ENCODE measurements at regions not wholly inside any gene's neighbourhood (a gene's known extent, or its start where the extent isn't known, plus 50 kb on each side); places are given as distances from the start of the nearest gene placed in this dataset.

- no peak overlapping the region for H3K4me2 ChIP-seq (ENCODE audit: insufficient read depth, low read length)
- ATAC-seq (ENCODE audit: insufficient read depth, low read depth) (no peak), DNase-seq (no peak)
- no peak overlapping the region for H3K4me3 ChIP-seq (ENCODE audit: low read depth in 1 of 2, low read length in 2 of 2)
- H3K27ac ChIP-seq (ENCODE audit: low read length), result no peak overlapping the region
- no peak for TF ChIP-seq EZH2 (IDR thresholded peaks at IDR 0.05; ENCODE audit: borderline replicate concordance, low read depth, low read length, severe bottlenecking)
- no peak for TF ChIP-seq CTCF (IDR thresholded peaks at IDR 0.05; ENCODE audit: borderline replicate concordance, extremely low read depth, low read length, poor library complexity, severe bottlenecking)
- no peaks in the 10 kb centered on the region for H3K36me3 ChIP-seq (ENCODE audit: insufficient read depth, low read length)
- no peak overlapping the region for H3K9ac ChIP-seq (ENCODE audit: low read depth, low read length)
- H3K79me2 ChIP-seq (ENCODE audit: insufficient read depth, low read length), result no peaks in the 10 kb centered on the region
- H3K4me1 ChIP-seq (ENCODE audit: insufficient read depth, low read length), result no peaks in the 10 kb centered on the region
- H3K27me3 ChIP-seq (ENCODE audit: insufficient read depth, low read length, poor library complexity), result no peaks in the 10 kb centered on the region
- H2AFZ ChIP-seq (ENCODE audit: low read depth, low read length), result no peak overlapping the region
- H3K9me3 ChIP-seq (ENCODE audit: insufficient read depth, low read length, severe bottlenecking), result no peaks in the 10 kb centered on the region
- no peaks in the 10 kb centered on the region for H4K20me1 ChIP-seq (ENCODE audit: insufficient read depth, low read length)
Measured at GRCh38 chr2:182610231-182610630, 105.8 kb upstream of the DNAJC10 start.

GRCh38 chr2:182611009-182611408 is 105.0 kb upstream of the DNAJC10 start:
- H2AFZ ChIP-seq (ENCODE audit: low read depth, low read length), result no peak overlapping the region
- no peaks in the 10 kb centered on the region for H3K4me1 ChIP-seq (ENCODE audit: insufficient read depth, low read length)
- no peaks in the 10 kb centered on the region for H3K9me3 ChIP-seq (ENCODE audit: insufficient read depth, low read length, severe bottlenecking)
- no peak for DNase-seq
- H4K20me1 ChIP-seq (ENCODE audit: insufficient read depth, low read length), result no peaks in the 10 kb centered on the region
- no peak overlapping the region for H3K4me3 ChIP-seq (ENCODE audit: low read depth in 1 of 2, low read length in 2 of 2)
- H3K79me2 ChIP-seq (ENCODE audit: insufficient read depth, low read length), result no peaks in the 10 kb centered on the region
- peak; percentile 11 for TF ChIP-seq CTCF (IDR thresholded peaks at IDR 0.05; ENCODE audit: borderline replicate concordance, extremely low read depth, low read length, poor library complexity, severe bottlenecking)
- TF ChIP-seq EZH2 (IDR thresholded peaks at IDR 0.05; ENCODE audit: borderline replicate concordance, low read depth, low read length, severe bottlenecking), result no peak
- no peak overlapping the region for H3K27ac ChIP-seq (ENCODE audit: low read length)
- H3K36me3 ChIP-seq (ENCODE audit: insufficient read depth, low read length), result no peaks in the 10 kb centered on the region
- H3K9ac ChIP-seq (ENCODE audit: low read depth, low read length), result no peak overlapping the region
- ATAC-seq (ENCODE audit: insufficient read depth, low read depth), result no peak
- H3K27me3 ChIP-seq (ENCODE audit: insufficient read depth, low read length, poor library complexity), result no peaks in the 10 kb centered on the region
- H3K4me2 ChIP-seq (ENCODE audit: insufficient read depth, low read length), result no peak overlapping the region

- H2AFZ ChIP-seq (ENCODE audit: low read depth, low read length), result no peak overlapping the region
- ATAC-seq (ENCODE audit: insufficient read depth, low read depth) (no peak), DNase-seq (no peak)
- H3K9ac ChIP-seq (ENCODE audit: low read depth, low read length), result no peak overlapping the region
- TF ChIP-seq CTCF (IDR thresholded peaks at IDR 0.05; ENCODE audit: borderline replicate concordance, extremely low read depth, low read length, poor library complexity, severe bottlenecking) (no peak), EZH2 (IDR thresholded peaks at IDR 0.05; ENCODE audit: borderline replicate concordance, low read depth, low read length, severe bottlenecking) (no peak)
- H3K4me3 ChIP-seq (ENCODE audit: low read depth in 1 of 2, low read length in 2 of 2), result no peak overlapping the region
- H3K27me3 ChIP-seq (ENCODE audit: insufficient read depth, low read length, poor library complexity), result no peaks in the 10 kb centered on the region
- no peaks in the 10 kb centered on the region for H3K36me3 ChIP-seq (ENCODE audit: insufficient read depth, low read length)
- H3K27ac ChIP-seq (ENCODE audit: low read length), result no peak overlapping the region
- H3K79me2 ChIP-seq (ENCODE audit: insufficient read depth, low read length), result no peaks in the 10 kb centered on the region
- no peaks in the 10 kb centered on the region for H3K4me1 ChIP-seq (ENCODE audit: insufficient read depth, low read length)
- H3K9me3 ChIP-seq (ENCODE audit: insufficient read depth, low read length, severe bottlenecking), result no peaks in the 10 kb centered on the region
- H3K4me2 ChIP-seq (ENCODE audit: insufficient read depth, low read length), result no peak overlapping the region
- no peaks in the 10 kb centered on the region for H4K20me1 ChIP-seq (ENCODE audit: insufficient read depth, low read length)
Measured at GRCh38 chr2:182615036-182615435, 101.0 kb upstream of the DNAJC10 start.

Measured in DND-41 (cell line).